PFSK-1 (cell line): ENCODE measurements at regions not wholly inside any gene's neighbourhood (a gene's known extent, or its start where the extent isn't known, plus 50 kb on each side); places are given as distances from the start of the nearest gene placed in this dataset.

ENCODE experiments used
- POLR2AphosphoS5 ChIP-seq: IDR thresholded peaks from 2 replicates; pipeline ENCODE4 v1.6.1; 2012; ENCODE audit warnings: low read depth, mild to moderate bottlenecking, control low read depth, low read length, moderate library complexity
- REST ChIP-seq, 2 experiments: IDR thresholded peaks; 2 replicates each; pipeline versions ENCODE4 v1.6.1 to v1.8.0; 2011 to 2012; ENCODE audit warnings: low read depth in 2 of 2, low read length in 2 of 2, control low read depth in 1 of 2, inconsistent platforms in 1 of 2, mild to moderate bottlenecking in 1 of 2, moderate library complexity in 1 of 2; ENCODE audit not compliant: insufficient read depth in 1 of 2

- TF ChIP-seq POLR2AphosphoS5 (no peak), REST (IDR thresholded peaks at IDR 0.05; ENCODE audit: insufficient read depth in 1 of 2, low read depth in 2 of 2, low read length in 2 of 2) (no peak)
Observed at GRCh38 chr15:62935300-62936081, 107.1 kb upstream of the TPM1 start.
